OCI-LY1 (cell line): ENCODE measurements at regions not wholly inside any gene's neighbourhood (a gene's known extent, or its start where the extent isn't known, plus 50 kb on each side); places are given as distances from the start of the nearest gene placed in this dataset.

ENCODE experiments used
- H2AFZ ChIP-seq: fragments of 200-600 bp; sonication (generic), shearing (Covaris generic); 2 replicates; pipeline ENCODE4 v1.6.0; 2014; ENCODE audit warnings: antibody characterized with exemption, mild to moderate bottlenecking, low read length
- H3F3A ChIP-seq: fragments of 200-600 bp; sonication (generic), shearing (Covaris generic); 2 replicates; pipeline ENCODE4 v1.6.0; 2014; ENCODE audit warnings: mild to moderate bottlenecking, antibody characterized with exemption, low read length, moderate library complexity; ENCODE audit not compliant: insufficient read depth
- H3K27ac ChIP-seq: fragments of 200-600 bp; sonication (generic); 2 replicates; pipeline ENCODE4 v1.5.1; 2014; ENCODE audit warnings: low read length, mixed run types, mild to moderate bottlenecking, low read depth; ENCODE audit not compliant: poor library complexity, severe bottlenecking
- H3K27me3 ChIP-seq: fragments of 200-600 bp; sonication (generic); 2 replicates; pipeline ENCODE4 v1.6.0; 2014; ENCODE audit warnings: antibody characterized with exemption, mild to moderate bottlenecking, low read length, moderate library complexity; ENCODE audit not compliant: insufficient read depth
- H3K36me3 ChIP-seq: fragments of 200-600 bp; sonication (generic); 2 replicates; pipeline ENCODE4 v1.6.1; 2014; ENCODE audit warnings: mild to moderate bottlenecking, antibody characterized with exemption, low read length, moderate library complexity, mixed read lengths; ENCODE audit not compliant: insufficient read depth
- H3K4me1 ChIP-seq: fragments of 200-600 bp; sonication (generic); 2 replicates; pipeline ENCODE4 v1.5.1; 2014; ENCODE audit warnings: mild to moderate bottlenecking, low read length, moderate library complexity; ENCODE audit not compliant: insufficient read depth, severe bottlenecking
- H3K4me2 ChIP-seq: fragments of 200-600 bp; sonication (generic), shearing (Covaris generic); 2 replicates; pipeline ENCODE4 v1.6.1; 2014; ENCODE audit warnings: low read length
- H3K4me3 ChIP-seq: fragments of 200-600 bp; sonication (generic); 2 replicates; pipeline ENCODE4 v1.5.1; 2014; ENCODE audit warnings: low read length, low read depth, mild to moderate bottlenecking, mixed read lengths; ENCODE audit not compliant: poor library complexity, severe bottlenecking
- H3K79me2 ChIP-seq: fragments of 200-600 bp; shearing (Covaris generic); 2 replicates; pipeline ENCODE4 v1.6.1; 2016; ENCODE audit warnings: mixed run types, low read length, mixed read lengths; ENCODE audit not compliant: insufficient read depth
- H3K9ac ChIP-seq: fragments of 200-600 bp; sonication (generic), shearing (Covaris generic); 2 replicates; pipeline ENCODE4 v1.6.1; 2014; ENCODE audit warnings: mild to moderate bottlenecking, low read length, mixed read lengths
- H3K9me2 ChIP-seq: fragments of 200-600 bp; sonication (generic), shearing (Covaris generic); 2 replicates; pipeline ENCODE4 v1.6.1; 2014; ENCODE audit warnings: low read depth, mild to moderate bottlenecking, low read length, mixed read lengths
- H3K9me3 ChIP-seq: fragments of 200-600 bp; shearing (Covaris generic); 2 replicates; pipeline ENCODE4 v1.6.1; 2014; ENCODE audit warnings: low read length, mixed read lengths
- H4K20me1 ChIP-seq: fragments of 200-600 bp; sonication (generic), shearing (Covaris generic); 2 replicates; pipeline ENCODE4 v1.6.0; 2016; ENCODE audit warnings: mild to moderate bottlenecking, low read length; ENCODE audit not compliant: insufficient read depth
- EZH2 ChIP-seq: fragments of 200-600 bp; sonication (generic), shearing (Covaris generic); IDR thresholded peaks from 2 replicates; pipeline ENCODE4 v1.8.0; 2017; ENCODE audit warnings: borderline replicate concordance, mixed run types, mild to moderate bottlenecking, antibody characterized with exemption, low read length, moderate library complexity, mixed read lengths
- TF ChIP-seq, protein P1 (sequence below): fragments of 200-600 bp; sonication (generic), shearing (Covaris generic); IDR thresholded peaks from 2 replicates; pipeline ENCODE4 v1.5.1; 2017; ENCODE audit warnings: mild to moderate bottlenecking, antibody characterized with exemption, low read length, moderate library complexity, mixed read lengths

DNA sequence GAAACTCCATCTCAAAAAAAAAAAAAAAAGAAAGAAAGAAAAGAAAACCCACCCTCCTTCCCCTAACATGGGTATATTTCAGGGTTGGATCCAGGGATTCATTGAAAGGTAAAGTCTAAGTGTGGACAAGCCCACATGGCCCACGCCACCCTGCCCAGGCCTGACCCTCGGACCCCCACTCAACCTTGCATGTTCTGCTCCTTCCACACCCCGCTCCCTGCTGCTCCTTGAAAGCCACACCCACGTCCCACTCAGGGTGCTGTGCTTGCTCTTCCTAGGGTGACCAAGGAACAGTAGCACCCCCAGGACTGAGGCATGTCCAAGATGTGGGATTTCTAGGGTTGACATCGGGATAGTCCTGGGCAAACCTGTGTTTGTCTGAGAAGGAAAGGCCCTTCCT, 172.7 kb upstream of the MYCN start:
- H3K27ac ChIP-seq, result no peak overlapping the region
- no peak overlapping the region for H3K4me3 ChIP-seq
- no peaks in the 10 kb centered on the region for H3K79me2 ChIP-seq
- H3K4me1 ChIP-seq, result no peaks in the 10 kb centered on the region
- H3K4me2 ChIP-seq, result no peak overlapping the region
- TF ChIP-seq, protein P1, sequence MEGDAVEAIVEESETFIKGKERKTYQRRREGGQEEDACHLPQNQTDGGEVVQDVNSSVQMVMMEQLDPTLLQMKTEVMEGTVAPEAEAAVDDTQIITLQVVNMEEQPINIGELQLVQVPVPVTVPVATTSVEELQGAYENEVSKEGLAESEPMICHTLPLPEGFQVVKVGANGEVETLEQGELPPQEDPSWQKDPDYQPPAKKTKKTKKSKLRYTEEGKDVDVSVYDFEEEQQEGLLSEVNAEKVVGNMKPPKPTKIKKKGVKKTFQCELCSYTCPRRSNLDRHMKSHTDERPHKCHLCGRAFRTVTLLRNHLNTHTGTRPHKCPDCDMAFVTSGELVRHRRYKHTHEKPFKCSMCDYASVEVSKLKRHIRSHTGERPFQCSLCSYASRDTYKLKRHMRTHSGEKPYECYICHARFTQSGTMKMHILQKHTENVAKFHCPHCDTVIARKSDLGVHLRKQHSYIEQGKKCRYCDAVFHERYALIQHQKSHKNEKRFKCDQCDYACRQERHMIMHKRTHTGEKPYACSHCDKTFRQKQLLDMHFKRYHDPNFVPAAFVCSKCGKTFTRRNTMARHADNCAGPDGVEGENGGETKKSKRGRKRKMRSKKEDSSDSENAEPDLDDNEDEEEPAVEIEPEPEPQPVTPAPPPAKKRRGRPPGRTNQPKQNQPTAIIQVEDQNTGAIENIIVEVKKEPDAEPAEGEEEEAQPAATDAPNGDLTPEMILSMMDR, result no peak
- TF ChIP-seq EZH2, result no peak
- H3K9me3 ChIP-seq, result no peaks in the 10 kb centered on the region
- H3K36me3 ChIP-seq, result no peaks in the 10 kb centered on the region
- no peak overlapping the region for H2AFZ ChIP-seq
- no peak overlapping the region for H3K9ac ChIP-seq
- H3F3A ChIP-seq, result no peaks in the 10 kb centered on the region
- H3K9me2 ChIP-seq, result no peaks in the 10 kb centered on the region
- H3K27me3 ChIP-seq, result peaks cover 3% of the 10 kb centered on the region; the same call in 1 of the 2 replicates
- no peaks in the 10 kb centered on the region for H4K20me1 ChIP-seq

GRCh38 chr2:15768142-15768541, 172.2 kb upstream of the MYCN start:
- no peak overlapping the region for H2AFZ ChIP-seq
- no peaks in the 10 kb centered on the region for H4K20me1 ChIP-seq
- H3K4me2 ChIP-seq, result no peak overlapping the region
- H3K4me3 ChIP-seq, result no peak overlapping the region
- no peak overlapping the region for H3K9ac ChIP-seq
- H3K9me2 ChIP-seq, result no peaks in the 10 kb centered on the region
- no peaks in the 10 kb centered on the region for H3K9me3 ChIP-seq
- TF ChIP-seq, protein P1, result no peak
- no peak for TF ChIP-seq EZH2
- no peaks in the 10 kb centered on the region for H3F3A ChIP-seq
- H3K27me3 ChIP-seq, result peaks cover 3% of the 10 kb centered on the region; the same call in 1 of the 2 replicates
- no peak overlapping the region for H3K27ac ChIP-seq
- H3K79me2 ChIP-seq, result no peaks in the 10 kb centered on the region
- no peaks in the 10 kb centered on the region for H3K4me1 ChIP-seq
- no peaks in the 10 kb centered on the region for H3K36me3 ChIP-seq

DNA sequence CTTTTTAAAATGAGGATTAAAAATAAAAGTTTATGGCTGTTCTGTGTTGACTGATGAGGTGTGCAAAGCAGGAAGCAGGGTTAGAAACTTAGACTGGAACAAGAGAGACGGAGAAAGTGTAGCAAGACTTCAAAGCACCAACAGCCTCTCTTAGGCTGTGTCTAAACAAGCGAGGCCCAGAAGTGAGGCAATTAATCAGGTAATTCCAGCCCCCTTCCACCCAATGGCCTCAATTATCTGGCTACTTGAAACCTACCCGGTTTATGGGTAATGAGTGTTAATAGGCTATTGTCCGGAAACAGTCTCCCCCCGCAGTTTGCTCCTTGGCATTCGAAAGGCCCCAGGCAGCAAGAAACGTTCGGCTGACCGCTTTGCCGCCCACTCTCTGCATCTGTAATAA, 171.7 kb upstream of the MYCN start:
- H3K36me3 ChIP-seq, result no peaks in the 10 kb centered on the region
- H2AFZ ChIP-seq, result no peak overlapping the region
- H3K4me1 ChIP-seq, result no peaks in the 10 kb centered on the region
- no peak overlapping the region for H3K27ac ChIP-seq
- no peaks in the 10 kb centered on the region for H3K79me2 ChIP-seq
- no peaks in the 10 kb centered on the region for H3F3A ChIP-seq
- no peaks in the 10 kb centered on the region for H3K9me3 ChIP-seq
- peaks cover 3% of the 10 kb centered on the region; the same call in 1 of the 2 replicates for H3K27me3 ChIP-seq
- H3K9me2 ChIP-seq, result no peaks in the 10 kb centered on the region
- no peak overlapping the region for H3K4me2 ChIP-seq
- no peak overlapping the region for H3K9ac ChIP-seq
- TF ChIP-seq, protein P1, result no peak
- no peak for TF ChIP-seq EZH2
- no peak overlapping the region for H3K4me3 ChIP-seq
- no peaks in the 10 kb centered on the region for H4K20me1 ChIP-seq
